Kidney (tissue), 13 donors: ENCODE measurements at regions not wholly inside any gene's neighbourhood (a gene's known extent, or its start where the extent isn't known, plus 50 kb on each side); places are given as distances from the start of the nearest gene placed in this dataset.
A peak's percentile ranks its signal among the peaks of the same experiment; 100 is the strongest.

Source experiments
- DNase-seq, 5 donors: peaks; one replicate each; pipeline ENCODE4 v3.0.0-alpha.2; 2013 to 2020
- FAIRE-seq: peaks from 2 replicates; lab custom pipeline; 2012; peaks lifted over from hg19 to GRCh38; lab: Jason Lieb, UNC
- H3K27ac ChIP-seq, 2 donors: one replicate each; pipeline ENCODE4 v1.7.0; 2013; ENCODE audit warnings: low read depth in 2 of 2, low read length in 2 of 2, inconsistent platforms in 1 of 2
- H3K27me3 ChIP-seq: one replicate; pipeline ENCODE4 v1.7.1; 2013; ENCODE audit warnings: low read length, inconsistent platforms; ENCODE audit not compliant: control insufficient read depth, insufficient read depth
- H3K36me3 ChIP-seq, 3 donors: one replicate each; pipeline versions ENCODE4 v1.7.0 to v1.7.1; 2013; ENCODE audit warnings: low read length in 3 of 3, control low read depth in 1 of 3, inconsistent platforms in 1 of 3; ENCODE audit not compliant: insufficient read depth in 3 of 3, control insufficient read depth in 2 of 3
- H3K4me1 ChIP-seq, 3 donors: one replicate each; pipeline versions ENCODE4 v1.7.0 to v1.7.1; 2013; ENCODE audit warnings: low read length in 3 of 3, inconsistent platforms in 1 of 3, low read depth in 1 of 3; ENCODE audit not compliant: control insufficient read depth in 2 of 3, insufficient read depth in 2 of 3
- H3K4me3 ChIP-seq, 3 donors: one replicate each; pipeline versions ENCODE4 v1.7.0 to v1.8.1; 2013; ENCODE audit warnings: low read length in 3 of 3, control low read depth in 1 of 3, inconsistent platforms in 1 of 3
- H3K9ac ChIP-seq, 3 donors: one replicate each; pipeline versions ENCODE4 v1.7.0 to v1.7.1; 2013; ENCODE audit warnings: low read length in 3 of 3, control low read depth in 1 of 3, inconsistent platforms in 1 of 3
- H3K9me3 ChIP-seq, 3 donors: one replicate each; pipeline versions ENCODE4 v1.7.0 to v1.7.1; 2013; ENCODE audit warnings: low read length in 3 of 3, control low read depth in 1 of 3, inconsistent platforms in 1 of 3; ENCODE audit not compliant: control insufficient read depth in 2 of 3, insufficient read depth in 1 of 3
- CTCF ChIP-seq: IDR thresholded peaks from 3 replicates; pipeline ENCODE4 v1.5.1; 2012; ENCODE audit warnings: mild to moderate bottlenecking, moderate library complexity, borderline replicate concordance; ENCODE audit not compliant: insufficient read depth; ENCODE audit errors: extremely low read depth
- intact Hi-C: fragments of 100-400 bp; cut with DNase I; formaldehyde crosslinking; loops from one replicate; pipeline ENCODE4 v1.11.1; 2022
- donor health status: control.
- donor health status: control.
- donor health status: control.
- donor health status: control.
- donor health status: control.
- donor health status: DM: yes; HTN: yes; CAD: no.
- donor health status: Normal renal cell carcinoma (clear cell type).

GRCh38 chr4:71156616-71157015, 163.2 kb downstream of the DCK start:
- no peak overlapping the region for H3K4me3 ChIP-seq
- intact Hi-C loops = no loop called here
- no peaks in the 10 kb centered on the region for H3K4me1 ChIP-seq
- FAIRE-seq (no peak), DNase-seq (peak in 2 of 5 donors; percentile 24 to 48)
- H3K9ac ChIP-seq = no peak overlapping the region
- H3K27ac ChIP-seq = no peak overlapping the region
- no peaks in the 10 kb centered on the region for H3K9me3 ChIP-seq
- H3K36me3 ChIP-seq = no peaks in the 10 kb centered on the region
- no peak for TF ChIP-seq CTCF
- no peaks in the 10 kb centered on the region for H3K27me3 ChIP-seq

- no peak for FAIRE-seq
- no peak overlapping the region for H3K27ac ChIP-seq
- H3K27me3 ChIP-seq = no peaks in the 10 kb centered on the region
- intact Hi-C loops = no loop called here
- H3K4me3 ChIP-seq = no peak overlapping the region
- H3K36me3 ChIP-seq = no peaks in the 10 kb centered on the region
- H3K4me1 ChIP-seq = no peaks in the 10 kb centered on the region
- no peak for DNase-seq
- TF ChIP-seq CTCF = no peak
- H3K9me3 ChIP-seq = no peaks in the 10 kb centered on the region
- H3K9ac ChIP-seq = no peak overlapping the region
Observed at GRCh38 chr4:71162386-71162785, 168.9 kb downstream of the DCK start.

- TF ChIP-seq CTCF = no peak
Observed at GRCh38 chr4:71163317-71163716, 169.9 kb downstream of the DCK start.

GRCh38 chr4:71167083-71167482, 171.7 kb upstream of the SLC4A4 start:
- Histone ChIP-seq H3K36me3 (no peaks in the 10 kb centered on the region), H3K9ac (no peak overlapping the region), H3K9me3 (no peaks in the 10 kb centered on the region), H3K4me1 (no peaks in the 10 kb centered on the region), H3K4me3 (no peak overlapping the region), H3K27ac (no peak overlapping the region), H3K27me3 (no peaks in the 10 kb centered on the region)
- no peak for TF ChIP-seq CTCF
- intact Hi-C loops = no loop called here
- no peak for FAIRE-seq
- no peak for DNase-seq

More at GRCh38 chr4:71163317-71163716, 169.9 kb downstream of the DCK start:
- FAIRE-seq = no peak
- intact Hi-C loops = no loop called here
- H3K4me3 ChIP-seq = no peak overlapping the region
- no peaks in the 10 kb centered on the region for H3K4me1 ChIP-seq
- H3K27me3 ChIP-seq = no peaks in the 10 kb centered on the region
- H3K27ac ChIP-seq = no peak overlapping the region
- H3K36me3 ChIP-seq = no peaks in the 10 kb centered on the region
- no peak for DNase-seq
- no peak overlapping the region for H3K9ac ChIP-seq
- no peaks in the 10 kb centered on the region for H3K9me3 ChIP-seq
